Heart left ventricle (tissue), 16 donors: ENCODE measurements at regions not wholly inside any gene's neighbourhood (a gene's known extent, or its start where the extent isn't known, plus 50 kb on each side); places are given as distances from the start of the nearest gene placed in this dataset.

ENCODE experiments used
- ATAC-seq, 4 donors: fragments of 200-7000 bp; cut with Tn5 transposase; one replicate each; pipeline ENCODE4 v1.9.1; 2020 to 2022; ENCODE audit warnings: moderate library complexity in 4 of 4, mild to moderate bottlenecking in 3 of 4, moderate number of reproducible peaks in 1 of 4
- DNase-seq, 5 donors: peaks; one replicate each; pipeline ENCODE4 v3.0.0-alpha.2; 2020
- H3K27ac ChIP-seq, 12 donors: fragments of 200-600 bp; sonication (generic) in 4 of 12; one replicate each; pipeline versions ENCODE4 v1.5.0 to v1.8.0; 2016 to 2022; ENCODE audit warnings: mild to moderate bottlenecking in 2 of 12
- H3K27me3 ChIP-seq, 9 donors: fragments of 200-600 bp; sonication (generic) in 2 of 9; one replicate each; pipeline versions ENCODE4 v1.5.1 to v1.8.0; 2016 to 2022; ENCODE audit warnings: mild to moderate bottlenecking in 3 of 9
- H3K36me3 ChIP-seq, 9 donors: fragments of 200-600 bp; sonication (generic) in 2 of 9; one replicate each; pipeline versions ENCODE4 v1.5.0 to v1.8.0; 2018 to 2022; ENCODE audit warnings: mild to moderate bottlenecking in 2 of 9
- H3K4me1 ChIP-seq, 12 donors: fragments of 200-600 bp; sonication (generic) in 4 of 12; one replicate each; pipeline versions ENCODE4 v1.5.0 to v1.8.0; 2016 to 2022; ENCODE audit warnings: mild to moderate bottlenecking in 3 of 12
- H3K4me3 ChIP-seq, 12 donors: fragments of 200-600 bp; sonication (generic) in 4 of 12; one replicate each; pipeline versions ENCODE4 v1.5.0 to v1.8.0; 2017 to 2022; ENCODE audit warnings: mild to moderate bottlenecking in 9 of 12, moderate library complexity in 4 of 12
- H3K9me3 ChIP-seq, 12 donors: fragments of 200-600 bp; sonication (generic) in 4 of 12; one replicate each; pipeline versions ENCODE4 v1.5.0 to v1.8.0; 2016 to 2022; ENCODE audit warnings: mild to moderate bottlenecking in 1 of 12
- CTCF ChIP-seq, 12 donors: fragments of 200-600 bp; sonication (generic) in 4 of 12; IDR thresholded peaks; one replicate each; pipeline versions ENCODE4 v1.5.0 to v1.8.0; 2018 to 2022; ENCODE audit warnings: antibody characterized with exemption in 12 of 12, mild to moderate bottlenecking in 5 of 12
- POLR2A ChIP-seq, 2 donors: fragments of 450-650 bp; IDR thresholded peaks; one replicate each; pipeline ENCODE4 v1.6.1; 2017; ENCODE audit warnings: antibody characterized with exemption in 2 of 2, mild to moderate bottlenecking in 2 of 2, moderate library complexity in 2 of 2
- WGBS, 4 donors: extraction: QIAGEN DNeasy Blood & Tissue Kit in 2 of 4; methylation state at CpG; one replicate each; pipeline versions ENCODE4 v1.1.5 to v1.1.7; 2013 to 2018; 5-methylcytosine and 5-hydroxymethylcytosine counted together
- intact Hi-C, 10 donors: fragments of 100-400 bp; cut with DNase I; formaldehyde crosslinking; loops; one replicate each; pipeline versions ENCODE4 v1.11.1 to v1.14.2; 2022
- donor health status: ischemic (EF 13 %, LVEDD 7.1; RV severe dilation, severe dysfunction).
- donor health status: healthy with polysubstance abuse.
- donor health status: DM: no; HTN: yes; CAD: no.
- donor health status: DM: no; HTN: no; CAD: no.
- donor health status: ischemic (EF 25% LVEDD 6.9; RV normal size, moderate dysfunction).
- donor health status: ischemic (EF 25% LVEDD 5.7; RV mildly dilated, moderate dysfunction).
- donor health status: healthy.
- donor health status: DM: yes; HTN: yes; CAD: no.
- donor health status: ischemic (EF 35%, LVEDD 5.7; RV mildly dilated, moderate dysfunction).
- donor health status: nonischemic (EF 11% LVEDD 7.7; RV severe dilation, severe dysfunction).
- donor health status: DM: yes; HTN: yes; CAD: no.
- donor health status: PGD.
- donor health status: ischemic (EF 29% LVEDD 5.4; RV normal size, mild dysfunction).
- donor health status: nonischemic (EF 23%, LVEDD 6.1; RV moderate dilation, normal function).

GRCh38 chr22:27028093-27028492 lies 370.7 kb downstream of the MIAT start:
- Histone ChIP-seq H3K36me3 (no peaks in the 10 kb centered on the region), H3K9me3 (no peaks in the 10 kb centered on the region), H3K27me3 (peaks cover 0 to 16% (median 5%) of the 10 kb centered on the region in 9 donors), H3K27ac (no peak overlapping the region), H3K4me1 (no peaks in the 10 kb centered on the region), H3K4me3 (no peak overlapping the region)
- DNase-seq (no peak), ATAC-seq (no peak)
- no peak for TF ChIP-seq CTCF (IDR thresholded peaks at IDR 0.05)
- 55 to 75% (median 70%) methylated on average over 3 of the region's 3 CpGs for WGBS, 4 donors
- intact Hi-C loops, result no loop called here

DNA sequence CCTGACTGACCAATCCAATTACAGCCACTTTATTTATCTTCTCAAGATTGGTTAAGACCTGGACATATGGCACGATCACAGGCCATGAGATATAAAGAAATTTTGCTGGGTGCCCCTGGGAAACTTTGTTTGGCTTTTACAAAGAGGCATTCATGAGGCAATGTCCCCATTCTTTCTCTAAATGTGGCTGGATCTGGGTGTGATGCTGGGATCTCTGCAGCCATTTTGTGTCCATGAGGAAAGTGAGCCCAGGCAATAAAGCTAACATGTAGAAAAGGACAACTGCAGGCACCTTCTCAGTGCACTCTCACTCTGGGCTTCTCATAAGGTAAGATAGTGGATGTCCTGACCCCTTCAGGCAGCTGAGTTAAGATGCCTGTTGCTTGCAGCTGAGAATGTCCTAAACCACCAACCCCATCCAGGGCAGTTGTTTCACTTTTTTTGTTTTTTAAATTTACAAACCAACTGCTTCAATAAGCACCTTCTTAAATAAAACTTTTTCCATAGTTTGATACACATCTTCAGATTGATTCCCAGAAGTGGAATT lies 372.3 kb downstream of the MIAT start:
- WGBS, 4 donors, result 92 to 98% (median 94%) methylated on average over 1 of the region's 1 CpG
- ATAC-seq, result no peak
- H3K4me3 ChIP-seq, result no peak overlapping the region
- H3K9me3 ChIP-seq, result no peaks in the 10 kb centered on the region
- H3K4me1 ChIP-seq, result no peaks in the 10 kb centered on the region
- no peaks in the 10 kb centered on the region for H3K36me3 ChIP-seq
- peaks cover 0 to 16% (median 4%) of the 10 kb centered on the region in 9 donors for H3K27me3 ChIP-seq
- H3K27ac ChIP-seq, result no peak overlapping the region
- intact Hi-C loops, result no loop called here
- no peak for DNase-seq
- no peak for TF ChIP-seq POLR2A (IDR thresholded peaks at IDR 0.05)
- no peak for TF ChIP-seq CTCF (IDR thresholded peaks at IDR 0.05)

- 26 to 61% (median 54%) methylated on average over 10 to 29 of the region's 29 CpGs for WGBS, 4 donors
- no peaks in the 10 kb centered on the region for H3K9me3 ChIP-seq
- TF ChIP-seq POLR2A (IDR thresholded peaks at IDR 0.05) (no peak), CTCF (IDR thresholded peaks at IDR 0.05) (peak in 2 of 12 donors; percentile 3 to 5)
- H3K27ac ChIP-seq, result no peak overlapping the region
- H3K36me3 ChIP-seq, result no peaks in the 10 kb centered on the region
- ATAC-seq, result peak in 2 of 4 donors; percentile 51 to 68
- H3K27me3 ChIP-seq, result peaks cover 0 to 16% (median 4%) of the 10 kb centered on the region in 9 donors
- DNase-seq, result peak in 4 of 5 donors; percentile 7 to 37 (median 24)
- intact Hi-C loops, result no loop called here
- no peak overlapping the region for H3K4me3 ChIP-seq
- no peaks in the 10 kb centered on the region for H3K4me1 ChIP-seq
Measured at GRCh38 chr22:27032091-27032761, 374.8 kb downstream of the MIAT start.

DNA sequence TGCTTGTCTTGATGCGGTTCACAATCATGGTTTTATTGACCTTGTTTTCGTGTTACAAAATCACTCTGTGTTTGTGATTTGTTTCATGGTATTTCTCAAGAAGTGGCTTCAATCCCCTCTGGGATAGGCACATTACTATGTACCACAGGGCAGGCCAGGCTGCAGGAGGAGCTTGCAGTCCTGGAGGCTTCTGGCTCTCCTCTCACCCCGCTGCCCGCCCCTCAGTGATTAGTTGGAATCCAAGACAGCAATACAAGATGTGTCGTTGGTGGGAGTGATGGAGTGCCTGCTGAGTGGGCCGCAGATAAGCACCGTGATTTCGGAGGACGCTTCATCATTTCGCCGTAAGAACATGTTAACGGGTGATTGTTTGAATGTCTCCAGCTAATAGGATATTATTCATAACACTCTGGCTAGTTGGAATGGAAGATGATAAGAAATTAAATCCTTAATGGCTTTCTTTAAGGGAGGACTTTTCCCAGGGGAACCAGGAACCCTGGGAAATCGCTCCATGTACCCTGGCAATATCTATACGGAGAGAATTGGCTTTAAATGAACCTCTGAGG lies 384.4 kb downstream of the MIAT start:
- 32 to 51% (median 37%) methylated on average over 14 of the region's 14 CpGs for WGBS, 4 donors
- Histone ChIP-seq H3K9me3 (peaks cover 0 to 4% (median 0%) of the 10 kb centered on the region in 12 donors), H3K27ac (no peak overlapping the region), H3K4me1 (no peaks in the 10 kb centered on the region), H3K36me3 (no peaks in the 10 kb centered on the region), H3K4me3 (no peak overlapping the region), H3K27me3 (peaks cover 0 to 45% (median 12%) of the 10 kb centered on the region in 9 donors)
- DNase-seq, result no peak
- intact Hi-C loops, result no loop called here
- ATAC-seq, result no peak
- TF ChIP-seq POLR2A (IDR thresholded peaks at IDR 0.05), result no peak
- no peak for TF ChIP-seq CTCF (IDR thresholded peaks at IDR 0.05)
